ENCODE measurements at regions not wholly inside any gene's neighbourhood (a gene's known extent, or its start where the extent isn't known, plus 50 kb on each side); places are given as distances from the start of the nearest gene placed in this dataset.

DNA sequence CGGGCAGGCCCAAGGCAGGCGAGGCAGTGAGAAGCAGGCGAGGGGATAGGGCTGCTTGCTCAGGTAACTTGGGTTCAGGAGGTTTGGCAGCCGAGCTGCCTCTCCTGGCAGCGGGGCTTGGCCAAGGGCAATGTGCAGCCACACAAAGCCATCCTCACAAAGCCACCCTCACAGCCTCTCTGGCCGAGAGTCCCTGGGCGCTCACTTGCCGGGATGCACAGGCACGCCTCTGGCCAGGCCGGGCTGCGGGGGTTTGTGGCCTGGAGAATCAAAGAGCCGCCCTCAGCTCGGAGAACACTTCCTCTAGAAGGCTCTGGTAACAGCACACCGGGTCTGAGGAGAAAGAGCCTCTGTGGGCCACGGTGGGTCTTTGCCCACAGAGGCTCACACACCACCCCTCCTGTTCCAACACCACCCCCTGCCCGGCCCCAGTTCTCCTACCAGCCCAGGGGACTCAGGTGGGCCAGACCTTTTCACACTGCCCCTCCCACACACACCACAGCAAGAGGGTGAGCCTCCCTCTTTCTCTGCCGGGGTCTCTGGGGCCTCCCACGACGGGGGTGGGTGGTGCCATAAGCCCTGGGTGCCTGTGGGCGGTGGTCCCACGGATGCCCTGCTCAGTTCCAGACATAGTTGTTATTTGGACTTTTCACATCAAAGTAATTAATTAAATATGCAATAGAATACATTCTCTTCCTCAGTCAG lies 186.9 kb downstream of the ZFP36L2 start:
- TF ChIP-seq REST (IDR thresholded peaks at IDR 0.05; ENCODE audit: insufficient read depth in 1 of 2, low read depth in 2 of 2, low read length in 2 of 2), result no peak
- no peak for TF ChIP-seq POLR2AphosphoS5 (IDR thresholded peaks at IDR 0.05; ENCODE audit: low read depth, low read length)
- TF ChIP-seq FOXP2 (optimal IDR thresholded peaks at IDR 0.05; ENCODE audit: borderline replicate concordance, extremely low read depth, extremely low read length, insufficient read depth), result no peak

- TF ChIP-seq TAF1 (IDR thresholded peaks at IDR 0.05; ENCODE audit: borderline replicate concordance, insufficient read depth, low read length) (no peak), FOXP2 (optimal IDR thresholded peaks at IDR 0.05; ENCODE audit: borderline replicate concordance, extremely low read depth, extremely low read length, insufficient read depth) (no peak), POLR2AphosphoS5 (IDR thresholded peaks at IDR 0.05; ENCODE audit: low read depth, low read length) (no peak), SIN3A (IDR thresholded peaks at IDR 0.05; ENCODE audit: borderline replicate concordance, insufficient read depth, low read length) (no peak), REST (IDR thresholded peaks at IDR 0.05; ENCODE audit: insufficient read depth in 1 of 2, low read depth in 2 of 2, low read length in 2 of 2) (no peak)
Observed at GRCh38 chr2:43038696-43039094, 187.7 kb downstream of the ZFP36L2 start.

- no peak for TF ChIP-seq TAF1 (IDR thresholded peaks at IDR 0.05; ENCODE audit: borderline replicate concordance, insufficient read depth, low read length)
- TF ChIP-seq SIN3A (IDR thresholded peaks at IDR 0.05; ENCODE audit: borderline replicate concordance, insufficient read depth, low read length), result no peak
- TF ChIP-seq REST (IDR thresholded peaks at IDR 0.05; ENCODE audit: insufficient read depth in 1 of 2, low read depth in 2 of 2, low read length in 2 of 2), result no peak
- no peak for TF ChIP-seq POLR2AphosphoS5 (IDR thresholded peaks at IDR 0.05; ENCODE audit: low read depth, low read length)
- no peak for TF ChIP-seq FOXP2 (optimal IDR thresholded peaks at IDR 0.05; ENCODE audit: borderline replicate concordance, extremely low read depth, extremely low read length, insufficient read depth)
Observed at GRCh38 chr2:43038034-43038695, 188.2 kb downstream of the ZFP36L2 start.

DNA sequence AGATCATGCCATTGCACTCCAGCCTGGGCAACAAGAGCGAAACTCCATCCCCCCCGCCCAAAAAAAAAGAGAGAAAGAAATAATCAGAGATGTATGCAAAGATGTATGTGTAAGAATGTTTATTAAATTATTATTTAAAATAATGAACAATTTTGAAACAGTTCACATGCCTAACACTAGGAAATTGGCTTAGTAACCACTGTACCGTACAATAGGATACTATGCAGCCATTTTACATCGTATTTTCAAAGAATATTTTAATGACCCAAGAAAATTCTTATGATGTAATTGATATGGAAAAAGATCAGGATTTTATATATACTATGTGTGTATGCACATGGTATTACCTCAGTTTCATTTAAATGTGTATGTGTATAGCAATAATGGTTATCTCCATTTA lies 190.5 kb downstream of the ZFP36L2 start:
- no peak for TF ChIP-seq FOXP2 (optimal IDR thresholded peaks at IDR 0.05; ENCODE audit: borderline replicate concordance, extremely low read depth, extremely low read length, insufficient read depth)
- TF ChIP-seq SIN3A (IDR thresholded peaks at IDR 0.05; ENCODE audit: borderline replicate concordance, insufficient read depth, low read length), result no peak
- TF ChIP-seq REST (IDR thresholded peaks at IDR 0.05; ENCODE audit: insufficient read depth in 1 of 2, low read depth in 2 of 2, low read length in 2 of 2), result no peak
- no peak for TF ChIP-seq POLR2AphosphoS5 (IDR thresholded peaks at IDR 0.05; ENCODE audit: low read depth, low read length)
- no peak for TF ChIP-seq TAF1 (IDR thresholded peaks at IDR 0.05; ENCODE audit: borderline replicate concordance, insufficient read depth, low read length)

Measured in PFSK-1 (cell line).